Panc1 (cell line): ENCODE measurements at regions not wholly inside any gene's neighbourhood (a gene's known extent, or its start where the extent isn't known, plus 50 kb on each side); places are given as distances from the start of the nearest gene placed in this dataset.

ENCODE experiments used
- ATAC-seq: fragments of 200-7000 bp; cut with Tn5 transposase; 2 replicates; pipeline ENCODE4 v1.9.1; 2020; ENCODE audit warnings: mild to moderate bottlenecking, moderate library complexity
- BruUV-seq: library from RNA; stranded (reverse); fragments of 400-500 nt; replicated peaks from 2 replicates; lab custom pipeline; 2021; lab: Mats Ljungman, UMichigan
- CTCF ChIA-PET: fragments of 300-600 bp; sonication (Branson Sonifier 250); formaldehyde crosslinking; loops from one replicate; lab custom pipeline; 2022; ENCODE audit warnings: antibody characterized with exemption; lab: Charles Lee
- POLR2A ChIA-PET: fragments of 300-600 bp; sonication (Branson Sonifier 250); formaldehyde crosslinking; loops from one replicate; lab custom pipeline; 2022; ENCODE audit warnings: antibody characterized with exemption; lab: Charles Lee
- DNase-seq: peaks from one replicate; pipeline ENCODE4 v3.0.0-alpha.2; 2010; ENCODE audit warnings: low read depth, low spot score
- H3K27ac ChIP-seq: 2 replicates; pipeline ENCODE4 v1.5.1; 2011; ENCODE audit warnings: mild to moderate bottlenecking, low read length, inconsistent platforms
- H3K27me3 ChIP-seq: fragments of 200-500 bp; sonication (Bioruptor generic); 2 replicates; pipeline ENCODE4 v1.6.0; 2014; ENCODE audit warnings: low read length, inconsistent platforms; ENCODE audit not compliant: control insufficient read depth, insufficient read depth
- H3K36me3 ChIP-seq: fragments of 200-500 bp; sonication (Bioruptor generic); 2 replicates; pipeline ENCODE4 v1.5.1; 2014; ENCODE audit warnings: inconsistent platforms, mild to moderate bottlenecking, low read length, moderate library complexity; ENCODE audit not compliant: control insufficient read depth, insufficient read depth
- H3K4me1 ChIP-seq: 2 replicates; pipeline ENCODE4 v1.5.1; 2011; ENCODE audit warnings: inconsistent platforms, mild to moderate bottlenecking, low read length, moderate library complexity; ENCODE audit not compliant: control insufficient read depth, insufficient read depth
- H3K4me3 ChIP-seq, 2 experiments: 2 replicates each; pipeline ENCODE4 v1.5.1; 2011 to 2012; ENCODE audit warnings: low read depth in 2 of 2, low read length in 2 of 2, mild to moderate bottlenecking in 2 of 2, inconsistent platforms in 1 of 2, moderate library complexity in 1 of 2
- H3K9me3 ChIP-seq: fragments of 200-500 bp; sonication (Bioruptor generic); 2 replicates; pipeline ENCODE4 v1.5.1; 2014; ENCODE audit warnings: low read depth, mild to moderate bottlenecking, inconsistent platforms, low read length, moderate library complexity; ENCODE audit not compliant: control insufficient read depth, insufficient read depth
- POLR2AphosphoS5 ChIP-seq: IDR thresholded peaks from 2 replicates; pipeline ENCODE4 v1.6.1; 2012; ENCODE audit warnings: mild to moderate bottlenecking, low read depth, low read length, moderate library complexity
- REST ChIP-seq, 2 experiments: IDR thresholded peaks; 2 replicates each; pipeline ENCODE4 v1.6.1; 2011 to 2012; ENCODE audit warnings: low read depth in 2 of 2, control low read depth in 1 of 2, low read length in 1 of 2, mild to moderate bottlenecking in 1 of 2, moderate library complexity in 1 of 2; ENCODE audit not compliant: insufficient read depth in 1 of 2
- SIN3A ChIP-seq: IDR thresholded peaks from 2 replicates; pipeline ENCODE4 v1.6.1; 2012; ENCODE audit warnings: low read depth, mild to moderate bottlenecking, low read length, moderate library complexity, borderline replicate concordance; ENCODE audit not compliant: insufficient read depth
- TCF7L2 ChIP-seq: IDR thresholded peaks from 2 replicates; pipeline ENCODE4 v1.6.1; 2011; ENCODE audit warnings: mild to moderate bottlenecking, low read depth, low read length, inconsistent platforms
- in situ Hi-C: cut with HindIII; loops from 2 replicates; pipeline ENCODE4 v1.10.0; 2016; ENCODE audit warnings: low sequenced_read_pairs, low pct_unique_long_range_greater_than_20kb
- intact Hi-C: fragments of 100-400 bp; cut with micrococcal nuclease; formaldehyde crosslinking; loops from one replicate; pipeline ENCODE4 v1.10.0; 2022; ENCODE audit not compliant: unreplicated experiment
- TF ChIP-seq, protein P1 (sequence below): fragments of 450-650 bp; IDR thresholded peaks from 2 replicates; pipeline ENCODE4 v1.5.1; 2017; ENCODE audit warnings: mild to moderate bottlenecking

DNA sequence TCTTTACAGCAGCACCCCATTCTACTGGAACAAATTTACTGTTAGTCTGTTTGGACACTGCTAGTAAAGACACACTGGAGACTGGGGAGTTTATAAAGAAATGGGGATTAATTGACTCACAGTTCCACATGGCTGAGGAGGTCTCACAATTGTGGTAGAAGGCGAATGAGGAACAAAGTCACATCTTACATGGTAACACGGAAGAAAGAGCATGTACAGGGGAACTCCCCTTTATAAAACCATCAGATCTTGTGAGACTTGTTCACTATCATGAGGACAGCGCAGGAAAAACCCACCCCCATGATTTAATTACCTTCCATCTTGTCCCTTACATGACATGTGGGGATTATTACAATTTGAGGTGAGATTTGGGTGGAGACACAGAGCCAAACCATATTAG is 1204.2 kb downstream of the SLITRK1 start:
- ChIA-PET CTCF (no interaction called here), POLR2A (no interaction called here)
- no peaks in the 10 kb centered on the region for H3K27me3 ChIP-seq
- no peak for DNase-seq
- no peak overlapping the region for H3K4me3 ChIP-seq
- no peak for ATAC-seq
- intact Hi-C loops, result no loop called here
- no peaks in the 10 kb centered on the region for H3K36me3 ChIP-seq
- H3K4me1 ChIP-seq, result no peaks in the 10 kb centered on the region
- no TSS peak for BruUV-seq
- TF ChIP-seq SIN3A (no peak), REST (IDR thresholded peaks at IDR 0.05; ENCODE audit: insufficient read depth in 1 of 2, low read depth in 2 of 2, low read length in 1 of 2) (no peak), TCF7L2 (no peak)
- TF ChIP-seq, protein P1, sequence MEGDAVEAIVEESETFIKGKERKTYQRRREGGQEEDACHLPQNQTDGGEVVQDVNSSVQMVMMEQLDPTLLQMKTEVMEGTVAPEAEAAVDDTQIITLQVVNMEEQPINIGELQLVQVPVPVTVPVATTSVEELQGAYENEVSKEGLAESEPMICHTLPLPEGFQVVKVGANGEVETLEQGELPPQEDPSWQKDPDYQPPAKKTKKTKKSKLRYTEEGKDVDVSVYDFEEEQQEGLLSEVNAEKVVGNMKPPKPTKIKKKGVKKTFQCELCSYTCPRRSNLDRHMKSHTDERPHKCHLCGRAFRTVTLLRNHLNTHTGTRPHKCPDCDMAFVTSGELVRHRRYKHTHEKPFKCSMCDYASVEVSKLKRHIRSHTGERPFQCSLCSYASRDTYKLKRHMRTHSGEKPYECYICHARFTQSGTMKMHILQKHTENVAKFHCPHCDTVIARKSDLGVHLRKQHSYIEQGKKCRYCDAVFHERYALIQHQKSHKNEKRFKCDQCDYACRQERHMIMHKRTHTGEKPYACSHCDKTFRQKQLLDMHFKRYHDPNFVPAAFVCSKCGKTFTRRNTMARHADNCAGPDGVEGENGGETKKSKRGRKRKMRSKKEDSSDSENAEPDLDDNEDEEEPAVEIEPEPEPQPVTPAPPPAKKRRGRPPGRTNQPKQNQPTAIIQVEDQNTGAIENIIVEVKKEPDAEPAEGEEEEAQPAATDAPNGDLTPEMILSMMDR, result no peak
- in situ Hi-C loops, result no loop called here
- H3K27ac ChIP-seq, result no peak overlapping the region
- no peaks in the 10 kb centered on the region for H3K9me3 ChIP-seq

DNA sequence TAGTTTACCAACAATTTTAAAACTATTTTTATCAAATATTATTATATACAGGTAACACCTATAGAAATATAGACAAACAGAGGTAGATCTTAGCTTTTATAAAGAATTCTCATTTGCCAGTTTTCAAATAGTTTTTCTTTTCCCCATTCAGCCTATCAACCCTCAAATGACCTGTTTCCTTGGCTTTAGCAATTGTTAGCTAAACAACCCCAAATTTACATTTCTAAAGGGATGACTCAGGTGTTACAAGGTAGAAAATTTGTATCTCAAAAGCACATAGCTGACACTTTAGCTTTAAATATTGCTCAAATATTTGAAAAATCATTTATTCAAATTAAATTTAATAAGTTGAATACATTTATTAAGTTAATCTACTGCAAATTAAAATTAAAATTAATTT is 1207.2 kb downstream of the SLITRK1 start:
- Histone ChIP-seq H3K9me3 (no peaks in the 10 kb centered on the region), H3K36me3 (no peaks in the 10 kb centered on the region), H3K4me3 (no peak overlapping the region), H3K27ac (no peak overlapping the region), H3K27me3 (no peaks in the 10 kb centered on the region), H3K4me1 (no peaks in the 10 kb centered on the region)
- TF ChIP-seq SIN3A, result no peak
- POLR2A ChIA-PET, result no interaction called here
- no TSS peak for BruUV-seq
- CTCF ChIA-PET, result no interaction called here
- no peak for ATAC-seq
- in situ Hi-C loops, result no loop called here
- DNase-seq, result no peak
- intact Hi-C loops, result no loop called here

DNA sequence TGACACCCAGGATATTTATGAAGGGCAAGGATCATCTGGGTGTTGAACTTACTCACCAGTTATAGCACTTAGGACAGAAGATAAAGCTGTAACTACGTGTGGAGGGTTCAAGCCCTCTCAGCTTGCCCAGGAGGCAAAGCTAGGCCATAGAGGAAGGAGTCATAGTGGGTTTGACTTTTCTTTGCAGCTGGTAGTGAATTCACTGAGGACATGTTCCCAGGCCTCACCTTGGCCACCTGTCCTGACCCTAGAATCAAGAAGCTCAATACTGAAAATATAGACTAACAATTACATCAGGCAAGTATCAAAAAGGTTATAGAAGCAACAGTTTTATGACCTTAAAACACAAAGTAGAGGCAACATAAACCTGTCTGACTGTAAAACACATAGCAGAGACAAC is 1207.7 kb downstream of the SLITRK1 start:
- H3K36me3 ChIP-seq, result no peaks in the 10 kb centered on the region
- BruUV-seq, result no TSS peak

More for the DNA sequence above, 1207.7 kb downstream of the SLITRK1 start:
- no peaks in the 10 kb centered on the region for H3K4me1 ChIP-seq
- no peak overlapping the region for H3K27ac ChIP-seq
- H3K9me3 ChIP-seq, result no peaks in the 10 kb centered on the region
- DNase-seq (no peak), ATAC-seq (no peak)
- ChIA-PET CTCF (no interaction called here), POLR2A (no interaction called here)
- no peaks in the 10 kb centered on the region for H3K27me3 ChIP-seq
- intact Hi-C loops (no loop called here), in situ Hi-C loops (no loop called here)
- H3K4me3 ChIP-seq, result no peak overlapping the region
- no peak for TF ChIP-seq TCF7L2
- no peak for TF ChIP-seq POLR2AphosphoS5
- TF ChIP-seq, protein P1, result no peak
- no peak for TF ChIP-seq REST (IDR thresholded peaks at IDR 0.05; ENCODE audit: insufficient read depth in 1 of 2, low read depth in 2 of 2, low read length in 1 of 2)
- no peak for TF ChIP-seq SIN3A
